SJCRH30 (cell line): ENCODE measurements at regions not wholly inside any gene's neighbourhood (a gene's known extent, or its start where the extent isn't known, plus 50 kb on each side); places are given as distances from the start of the nearest gene placed in this dataset.

Experiments
- DNase-seq, 2 experiments: peaks; one replicate each; pipeline ENCODE4 v3.0.0-alpha.2; 2015 to 2020
- H3K27ac ChIP-seq: fragments of 250-450 bp; sonication (Bioruptor Pico); 2 replicates; pipeline ENCODE4 v1.5.1; 2020; ENCODE audit warnings: mild to moderate bottlenecking, moderate library complexity
- H3K27me3 ChIP-seq: fragments of 250-450 bp; sonication (Bioruptor Pico); 2 replicates; pipeline ENCODE4 v1.5.1; 2020; ENCODE audit warnings: mild to moderate bottlenecking, moderate library complexity
- H3K36me3 ChIP-seq: fragments of 250-450 bp; sonication (Bioruptor Pico); 2 replicates; pipeline ENCODE4 v1.5.1; 2020; ENCODE audit warnings: mild to moderate bottlenecking, moderate library complexity
- H3K4me1 ChIP-seq: fragments of 250-450 bp; sonication (Bioruptor Pico); 2 replicates; pipeline ENCODE4 v1.5.1; 2020; ENCODE audit warnings: mild to moderate bottlenecking, moderate library complexity
- H3K4me3 ChIP-seq: fragments of 250-450 bp; sonication (Bioruptor Pico); 2 replicates; pipeline ENCODE4 v1.5.1; 2020; ENCODE audit warnings: mild to moderate bottlenecking, moderate library complexity
- H3K9me3 ChIP-seq: fragments of 250-450 bp; sonication (Bioruptor Pico); replicated peaks from 2 replicates; pipeline ENCODE4 v1.5.1; 2020; ENCODE audit warnings: mild to moderate bottlenecking, moderate library complexity

DNA sequence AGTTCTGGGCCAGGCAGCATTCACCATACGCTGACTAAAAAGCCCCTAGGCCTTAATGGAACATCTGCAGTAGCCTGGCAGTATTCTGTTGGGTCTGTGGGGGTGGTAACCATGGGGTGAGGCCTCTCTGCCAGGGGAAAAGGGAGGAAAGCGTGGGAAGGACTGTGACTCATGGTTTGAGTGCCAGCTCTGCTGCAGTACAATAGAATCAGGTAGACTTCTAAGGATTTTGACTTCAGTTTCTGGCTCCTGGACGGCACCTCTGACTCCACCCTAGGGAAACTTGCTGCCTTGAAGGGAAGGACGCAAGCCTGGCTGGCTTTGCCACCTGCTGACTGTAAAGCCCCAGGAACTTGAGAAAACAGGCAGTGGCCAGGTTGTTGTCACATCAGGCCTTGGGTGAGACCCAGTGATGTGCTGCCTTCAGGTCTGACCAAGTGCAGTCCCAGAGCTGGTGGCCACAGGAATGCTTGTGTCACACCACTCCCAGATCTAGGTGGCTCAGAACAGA, 148.6 kb downstream of the SUCNR1 start:
- DNase-seq: no peak
- no peak overlapping the region for H3K27ac ChIP-seq
- no peaks in the 10 kb centered on the region for H3K27me3 ChIP-seq
- H3K36me3 ChIP-seq: no peaks in the 10 kb centered on the region
- 0 out of 2 replicates have a peak, but pooled peaks cover 4% of the 10 kb centered on the region for H3K4me1 ChIP-seq
- H3K9me3 ChIP-seq: no peaks in the 10 kb centered on the region
- no peak overlapping the region for H3K4me3 ChIP-seq

DNA sequence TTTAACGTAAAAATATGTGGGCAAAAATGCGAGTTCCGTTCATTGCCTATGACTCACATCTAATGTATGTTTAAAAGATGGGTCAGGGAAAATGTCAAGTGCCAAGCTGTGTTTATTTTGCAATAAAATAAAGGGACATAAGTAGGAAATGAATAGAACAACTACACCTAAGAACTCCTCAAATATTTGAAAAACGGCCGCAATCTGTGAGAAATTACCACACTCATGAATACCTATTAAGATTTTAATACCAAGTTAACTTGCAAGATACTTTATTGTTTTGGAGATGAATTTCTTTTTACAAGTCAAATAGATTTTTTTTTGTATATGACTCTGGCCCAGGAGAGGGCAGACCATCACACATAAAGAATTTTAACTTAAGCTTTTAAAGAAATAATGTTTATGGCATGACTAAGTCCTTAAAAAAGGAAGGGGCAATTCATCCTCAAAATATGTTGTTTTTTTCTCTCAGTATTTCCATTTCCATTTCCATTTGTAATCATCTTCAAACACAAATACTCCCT, 152.7 kb downstream of the SUCNR1 start:
- no peaks in the 10 kb centered on the region for H3K27me3 ChIP-seq
- H3K4me3 ChIP-seq: no peak overlapping the region
- H3K4me1 ChIP-seq: 0 out of 2 replicates have a peak, but pooled peaks cover 4% of the 10 kb centered on the region
- no peaks in the 10 kb centered on the region for H3K9me3 ChIP-seq
- H3K27ac ChIP-seq: no peak overlapping the region
- no peaks in the 10 kb centered on the region for H3K36me3 ChIP-seq
- no peak for DNase-seq

DNA sequence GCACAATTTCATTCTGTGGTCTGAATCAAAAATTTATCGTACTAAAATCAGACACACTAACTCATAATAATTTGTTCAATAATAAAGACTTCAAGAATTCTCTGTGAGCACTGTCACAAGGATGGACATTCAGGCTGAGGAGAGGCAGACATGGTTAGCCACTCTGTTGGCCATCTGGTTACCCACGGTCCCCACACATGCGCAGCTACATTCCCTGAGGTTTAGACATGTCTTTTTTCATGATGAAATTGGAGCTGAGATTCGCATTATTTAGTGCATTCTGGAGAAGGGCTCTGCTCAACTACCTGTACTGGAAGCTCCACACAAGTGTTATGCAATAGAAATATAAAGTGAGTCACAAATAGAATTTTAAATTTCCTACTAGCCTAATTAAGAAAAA, 156.9 kb downstream of the SUCNR1 start:
- H3K27ac ChIP-seq: no peak overlapping the region
- H3K4me3 ChIP-seq: no peak overlapping the region
- H3K36me3 ChIP-seq: no peaks in the 10 kb centered on the region
- no peaks in the 10 kb centered on the region for H3K27me3 ChIP-seq
- H3K4me1 ChIP-seq: 0 out of 2 replicates have a peak, but pooled peaks cover 4% of the 10 kb centered on the region
- no peaks in the 10 kb centered on the region for H3K9me3 ChIP-seq
- no peak for DNase-seq

DNA sequence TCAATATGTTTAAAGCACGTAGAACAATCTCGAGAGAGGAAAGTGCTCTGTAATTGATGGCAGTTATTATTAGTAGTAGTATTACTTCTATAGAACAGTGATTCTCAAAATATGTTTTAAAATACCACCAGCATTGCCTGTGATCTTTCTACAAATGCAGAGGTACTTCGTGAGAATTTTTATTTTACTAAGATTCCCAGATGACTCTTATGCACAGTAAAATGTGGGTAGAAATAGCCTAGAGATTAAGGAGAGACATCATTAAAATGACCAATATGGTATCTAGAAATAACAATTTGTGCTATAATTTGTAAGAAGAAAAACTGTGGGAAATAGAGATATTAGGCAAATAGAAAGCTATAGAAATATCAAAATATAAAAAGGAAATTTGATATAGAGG, 157.9 kb downstream of the SUCNR1 start:
- Histone ChIP-seq H3K4me1 (0 out of 2 replicates have a peak, but pooled peaks cover 4% of the 10 kb centered on the region), H3K9me3 (no peaks in the 10 kb centered on the region), H3K27ac (no peak overlapping the region), H3K27me3 (no peaks in the 10 kb centered on the region), H3K4me3 (no peak overlapping the region), H3K36me3 (no peaks in the 10 kb centered on the region)
- DNase-seq: no peak

DNA sequence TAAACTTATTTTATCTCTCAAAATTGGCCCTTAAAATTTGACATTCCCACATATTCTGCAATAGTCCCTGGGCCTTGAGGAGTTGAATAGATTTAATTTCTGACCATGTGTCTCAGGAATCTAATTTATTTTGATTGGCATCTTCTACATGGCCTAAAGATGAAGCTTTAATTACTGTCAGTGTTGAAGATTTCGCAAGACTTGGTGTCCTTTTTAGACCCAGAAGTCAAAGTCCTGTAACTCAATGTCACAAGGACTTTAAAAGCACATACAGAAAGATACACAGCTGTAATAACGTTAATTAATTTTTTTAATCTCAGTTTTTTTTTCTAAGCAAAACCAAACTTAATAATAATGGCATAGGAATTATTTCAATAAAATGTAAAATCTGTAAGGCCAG, 163.9 kb downstream of the SUCNR1 start:
- H3K27ac ChIP-seq: no peak overlapping the region
- H3K36me3 ChIP-seq: no peaks in the 10 kb centered on the region
- no peak overlapping the region for H3K4me3 ChIP-seq
- DNase-seq: no peak
- H3K27me3 ChIP-seq: no peaks in the 10 kb centered on the region
- H3K9me3 ChIP-seq: no peaks in the 10 kb centered on the region; the same call in 1 of the 2 replicates
- no peaks in the 10 kb centered on the region for H3K4me1 ChIP-seq

DNA sequence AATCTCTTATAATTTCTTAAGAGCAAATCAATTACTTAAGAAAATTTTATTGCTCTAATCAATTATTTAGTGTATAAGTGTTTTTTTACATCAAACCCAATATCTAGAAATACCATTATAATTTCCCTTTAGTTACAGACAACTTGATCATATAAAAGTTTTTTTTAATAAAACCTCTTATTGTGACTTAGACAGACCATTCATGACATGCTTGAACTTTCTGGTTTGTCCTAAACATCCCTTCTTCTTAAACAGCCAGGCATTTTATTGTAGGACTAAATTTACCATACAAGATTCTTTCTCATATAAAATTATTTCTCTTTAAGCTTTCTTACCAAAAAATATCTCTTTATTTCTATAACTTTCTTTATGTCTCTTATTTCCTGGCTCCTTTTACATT, 164.5 kb downstream of the SUCNR1 start:
- no peak overlapping the region for H3K27ac ChIP-seq
- no peak for DNase-seq
- H3K4me1 ChIP-seq: no peaks in the 10 kb centered on the region

DNA sequence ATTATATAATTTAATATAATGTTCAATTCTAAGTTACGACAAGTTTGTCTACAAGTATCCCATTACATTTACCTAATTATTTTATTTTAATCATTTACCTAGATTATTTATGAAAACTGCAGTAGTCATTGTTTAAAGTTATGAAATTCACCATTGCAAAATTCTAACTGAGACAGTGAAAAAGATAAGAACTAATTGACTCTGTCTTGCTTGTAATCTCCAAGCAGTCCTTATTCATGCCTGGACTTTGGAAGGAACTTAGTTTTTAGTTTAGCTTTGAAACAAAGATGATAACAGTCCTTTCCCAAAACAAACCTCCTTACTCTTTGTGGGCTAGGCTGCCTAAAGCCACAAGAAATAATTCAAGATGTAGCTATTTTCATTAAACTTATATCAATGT, 165.0 kb downstream of the SUCNR1 start:
- H3K27me3 ChIP-seq: no peaks in the 10 kb centered on the region
- no peak overlapping the region for H3K4me3 ChIP-seq
- no peak overlapping the region for H3K27ac ChIP-seq
- no peak for DNase-seq
- H3K4me1 ChIP-seq: no peaks in the 10 kb centered on the region
- no peaks in the 10 kb centered on the region for H3K36me3 ChIP-seq
- no peaks in the 10 kb centered on the region; the same call in 1 of the 2 replicates for H3K9me3 ChIP-seq

More for the DNA sequence above, 164.5 kb downstream of the SUCNR1 start:
- Histone ChIP-seq H3K36me3 (no peaks in the 10 kb centered on the region), H3K27me3 (no peaks in the 10 kb centered on the region), H3K4me3 (no peak overlapping the region), H3K9me3 (no peaks in the 10 kb centered on the region; the same call in 1 of the 2 replicates)

DNA sequence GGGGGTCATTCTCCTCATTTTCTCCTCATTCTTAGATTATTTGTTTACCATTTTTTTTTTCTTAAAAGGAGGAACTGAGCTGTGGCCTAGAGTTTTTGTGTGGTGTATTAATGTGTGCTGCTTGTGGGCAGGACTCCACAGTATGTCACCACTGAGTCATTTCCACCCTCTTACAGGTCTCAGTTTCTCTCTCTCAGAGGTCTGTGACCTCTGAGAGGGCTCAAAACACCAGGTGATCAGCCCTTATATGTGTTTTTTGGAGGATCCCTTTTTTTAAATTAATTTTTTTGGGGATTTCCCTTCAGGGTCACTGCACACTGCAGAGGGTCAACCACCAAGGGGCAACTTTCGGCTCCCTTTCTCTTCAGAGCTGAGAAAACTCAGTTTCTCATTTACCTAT, 166.4 kb downstream of the SUCNR1 start:
- no peak overlapping the region for H3K27ac ChIP-seq
- no peaks in the 10 kb centered on the region for H3K4me1 ChIP-seq
- H3K4me3 ChIP-seq: no peak overlapping the region
- H3K36me3 ChIP-seq: no peaks in the 10 kb centered on the region
- H3K27me3 ChIP-seq: no peaks in the 10 kb centered on the region
- no peak for DNase-seq
- no peaks in the 10 kb centered on the region; the same call in 1 of the 2 replicates for H3K9me3 ChIP-seq

DNA sequence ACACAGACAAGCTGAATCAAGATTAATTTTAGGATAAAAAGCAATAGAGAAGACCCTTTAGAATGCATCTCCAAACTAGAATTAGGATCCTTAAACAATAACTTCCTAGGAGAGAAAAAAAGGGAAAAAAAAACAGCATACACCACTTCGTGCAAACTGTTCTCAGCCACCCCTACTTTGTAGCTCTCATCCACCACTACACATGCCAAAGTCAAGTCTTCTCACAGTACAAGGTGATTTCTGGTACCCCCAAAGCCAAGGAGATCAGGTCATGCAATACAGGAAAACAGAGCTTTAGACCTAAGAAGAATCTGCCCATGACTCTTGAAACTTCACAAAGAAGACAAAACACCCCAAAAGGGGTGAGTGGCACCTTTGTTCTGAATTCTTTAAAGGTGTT, 166.9 kb downstream of the SUCNR1 start:
- H3K27ac ChIP-seq: no peak overlapping the region
- H3K36me3 ChIP-seq: no peaks in the 10 kb centered on the region
- DNase-seq: no peak
- H3K4me1 ChIP-seq: no peaks in the 10 kb centered on the region
- no peaks in the 10 kb centered on the region for H3K27me3 ChIP-seq
- no peak overlapping the region for H3K4me3 ChIP-seq
- H3K9me3 ChIP-seq: no peaks in the 10 kb centered on the region; the same call in 1 of the 2 replicates

DNA sequence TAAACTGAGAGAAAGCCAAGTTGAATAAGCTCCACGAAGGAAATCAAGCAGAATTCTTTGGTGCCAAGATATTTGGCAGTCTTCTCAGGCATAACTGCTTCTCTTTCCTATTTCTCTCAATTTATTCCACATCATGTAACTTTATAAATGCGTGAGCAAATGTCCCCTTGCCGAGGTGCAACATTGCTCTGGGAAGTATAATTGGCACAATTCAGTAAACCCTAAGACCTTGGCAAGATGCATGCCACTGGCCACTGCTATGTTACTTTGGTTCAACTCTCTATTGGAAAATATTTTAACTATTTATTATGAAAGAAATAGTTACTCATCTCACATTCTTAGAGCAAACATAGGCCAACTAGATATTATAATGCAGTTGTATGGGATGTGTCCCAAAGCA, 170.2 kb downstream of the SUCNR1 start:
- no peak for DNase-seq

DNA sequence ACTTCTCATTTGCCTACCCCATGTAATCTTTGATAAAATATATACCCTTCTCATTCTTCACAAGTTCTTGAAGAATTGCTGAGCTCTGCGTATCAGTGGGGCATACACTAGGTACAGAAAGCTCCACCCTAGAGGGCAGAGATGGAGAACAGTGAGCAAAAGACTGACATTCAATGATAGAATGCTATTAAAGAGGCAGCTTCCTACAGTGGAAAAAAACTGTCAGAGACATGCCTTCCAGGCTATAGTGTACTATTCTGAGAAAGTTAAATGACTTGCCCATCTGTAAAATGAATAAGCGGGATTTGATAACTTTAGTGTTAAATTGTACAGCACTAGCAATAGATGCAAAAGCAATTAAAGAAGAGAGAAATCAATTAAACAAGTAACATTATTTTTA, 172.8 kb downstream of the SUCNR1 start:
- Histone ChIP-seq H3K4me1 (no peaks in the 10 kb centered on the region), H3K9me3 (no peaks in the 10 kb centered on the region), H3K36me3 (no peaks in the 10 kb centered on the region), H3K27ac (no peak overlapping the region), H3K27me3 (no peaks in the 10 kb centered on the region), H3K4me3 (no peak overlapping the region)
- no peak for DNase-seq

More for the DNA sequence above, 170.2 kb downstream of the SUCNR1 start:
- no peaks in the 10 kb centered on the region for H3K27me3 ChIP-seq
- H3K9me3 ChIP-seq: no peaks in the 10 kb centered on the region
- H3K27ac ChIP-seq: no peak overlapping the region
- no peak overlapping the region for H3K4me3 ChIP-seq
- H3K36me3 ChIP-seq: no peaks in the 10 kb centered on the region
- no peaks in the 10 kb centered on the region for H3K4me1 ChIP-seq

DNA sequence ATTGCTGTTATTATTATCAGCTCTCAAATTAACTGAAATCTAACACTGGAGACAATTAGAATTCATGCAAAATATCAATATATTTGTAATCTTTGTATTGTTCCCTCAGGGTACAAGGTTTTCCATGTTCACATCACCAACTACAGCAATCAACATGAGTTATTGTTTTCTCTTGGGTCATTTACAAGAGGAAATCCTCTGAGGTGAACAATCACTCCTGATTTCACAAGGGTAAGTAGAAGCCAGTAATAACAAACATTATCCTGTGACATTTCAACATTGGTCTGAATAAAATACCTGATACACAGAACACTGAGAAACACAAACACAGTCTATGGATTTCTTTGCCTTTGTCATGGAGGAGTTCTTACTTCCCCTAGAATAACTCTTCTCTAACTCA, 174.0 kb downstream of the SUCNR1 start:
- no peaks in the 10 kb centered on the region for H3K9me3 ChIP-seq
- H3K36me3 ChIP-seq: no peaks in the 10 kb centered on the region
- no peak overlapping the region for H3K4me3 ChIP-seq
- DNase-seq: no peak
- no peak overlapping the region for H3K27ac ChIP-seq
- no peaks in the 10 kb centered on the region for H3K4me1 ChIP-seq
- H3K27me3 ChIP-seq: no peaks in the 10 kb centered on the region

DNA sequence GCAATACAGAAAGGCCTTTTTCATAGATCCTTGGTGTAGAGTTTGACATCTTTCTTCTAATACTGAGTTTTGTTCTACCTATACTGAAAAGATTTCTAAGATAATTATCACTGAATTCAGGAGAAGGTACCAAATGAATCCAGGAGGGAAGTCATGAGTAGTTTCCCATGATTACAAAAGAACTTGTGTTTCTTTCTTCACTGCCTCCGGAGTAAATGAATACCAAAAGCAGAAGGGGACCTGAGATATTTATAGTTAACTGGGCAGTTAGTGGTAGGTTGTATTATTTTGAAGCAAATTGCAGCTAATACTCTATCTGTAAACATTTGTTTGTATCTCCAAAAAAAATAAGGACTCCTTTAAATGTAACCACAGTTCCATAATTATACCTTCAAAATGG, 175.4 kb downstream of the SUCNR1 start:
- Histone ChIP-seq H3K9me3 (no peaks in the 10 kb centered on the region), H3K4me3 (no peak overlapping the region), H3K36me3 (no peaks in the 10 kb centered on the region), H3K27me3 (no peaks in the 10 kb centered on the region), H3K4me1 (no peaks in the 10 kb centered on the region), H3K27ac (no peak overlapping the region)
- DNase-seq: no peak

DNA sequence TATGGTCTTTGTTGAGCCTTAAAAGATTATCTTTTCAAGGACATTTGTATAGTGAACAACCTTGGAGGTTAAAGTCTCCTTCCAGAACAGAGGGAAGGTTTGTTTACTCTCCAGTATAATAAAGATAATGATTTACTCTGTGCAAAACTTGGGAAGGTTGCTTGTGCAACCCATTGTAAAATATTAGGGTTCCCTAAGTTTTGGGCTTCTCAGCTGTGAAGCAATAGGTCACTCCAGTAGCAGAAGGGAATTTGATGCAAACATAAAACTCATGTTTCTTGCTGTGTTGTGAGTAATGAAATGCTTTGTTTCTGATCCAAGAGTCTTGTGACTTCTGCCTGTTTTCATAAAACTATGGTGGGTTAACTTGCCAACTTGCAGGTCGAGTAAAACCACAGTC, 177.5 kb downstream of the SUCNR1 start:
- Histone ChIP-seq H3K27ac (no peak overlapping the region), H3K4me1 (no peaks in the 10 kb centered on the region), H3K27me3 (no peaks in the 10 kb centered on the region), H3K4me3 (no peak overlapping the region), H3K36me3 (no peaks in the 10 kb centered on the region), H3K9me3 (no peaks in the 10 kb centered on the region)
- DNase-seq: no peak

DNA sequence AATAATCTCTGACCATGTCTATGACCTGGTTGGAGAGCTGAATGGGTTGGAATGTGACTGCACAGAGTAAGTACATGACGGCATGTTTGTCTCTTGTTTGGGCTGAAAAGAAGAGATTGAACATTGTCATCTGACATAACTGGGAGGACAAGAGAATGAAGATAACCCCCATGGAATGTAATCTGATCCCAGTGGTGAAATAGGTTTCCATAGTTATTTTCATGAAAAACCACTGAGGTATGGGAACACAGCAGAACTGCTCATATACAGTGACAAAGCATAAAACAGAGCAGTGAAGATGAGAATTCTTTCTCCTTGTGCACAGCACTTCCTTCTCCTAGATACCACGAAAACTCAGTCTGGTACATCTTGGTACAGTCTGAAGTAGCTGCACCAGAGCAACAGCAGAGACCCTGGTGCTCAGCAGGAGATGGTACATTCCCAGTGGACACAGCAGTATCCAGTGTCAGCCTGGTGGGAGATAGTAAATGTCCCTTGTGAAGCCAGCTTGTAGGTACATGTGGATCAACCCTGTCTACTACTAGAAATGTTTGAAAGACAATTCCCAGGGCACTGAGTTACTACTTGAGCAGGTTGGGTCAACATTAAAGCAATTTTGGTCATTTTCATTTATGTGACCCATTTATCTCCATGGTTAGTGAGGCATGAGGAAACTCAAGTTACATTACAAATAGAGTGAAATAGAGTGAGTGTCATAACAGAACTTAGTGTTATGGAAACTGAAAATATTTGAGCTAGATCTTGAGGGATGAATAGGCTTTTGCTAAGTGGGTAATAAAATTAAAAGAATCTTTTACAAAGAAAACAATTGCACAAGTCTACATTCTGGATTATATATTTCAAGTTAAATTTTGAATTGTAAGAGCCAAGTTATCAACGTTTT, 178.3 kb downstream of the SUCNR1 start:
- H3K4me1 ChIP-seq: no peaks in the 10 kb centered on the region
- H3K9me3 ChIP-seq: no peaks in the 10 kb centered on the region
- no peak for DNase-seq
- H3K36me3 ChIP-seq: no peaks in the 10 kb centered on the region
- no peak overlapping the region for H3K27ac ChIP-seq
- H3K27me3 ChIP-seq: no peaks in the 10 kb centered on the region
- no peak overlapping the region for H3K4me3 ChIP-seq
